HG02642 (cell line): ENCODE measurements at regions not wholly inside any gene's neighbourhood (a gene's known extent, or its start where the extent isn't known, plus 50 kb on each side); places are given as distances from the start of the nearest gene placed in this dataset.

ENCODE experiments used
- ATAC-seq: cut with Tn5 transposase; IDR thresholded peaks from one replicate; pipeline ENCODE4 v1.9.1; 2021; ENCODE audit warnings: mild to moderate bottlenecking; ENCODE audit not compliant: unreplicated experiment, poor library complexity

DNA sequence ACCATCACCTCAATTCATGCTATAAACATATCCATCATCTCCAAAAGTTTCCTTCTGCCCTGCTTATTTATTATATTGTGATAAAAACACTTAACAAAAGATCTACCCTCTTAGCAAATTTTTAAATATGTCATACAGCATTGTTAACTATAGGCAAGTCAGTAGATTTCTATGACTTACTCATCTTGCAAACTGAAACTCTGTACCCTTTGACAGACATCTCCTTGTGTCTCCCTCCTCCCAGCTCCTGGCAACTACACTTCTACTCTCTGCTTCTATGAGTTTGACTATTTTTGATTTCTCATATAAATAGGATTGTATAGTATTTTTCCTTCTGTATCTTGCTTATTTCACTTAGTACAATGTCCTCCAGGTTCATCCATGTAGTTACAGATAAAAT lies 174.8 kb downstream of the TNFSF18 start:
- no peak for ATAC-seq

- ATAC-seq = no peak
Measured at GRCh38 chr1:172882385-172882784, 168.4 kb downstream of the TNFSF18 start.

DNA sequence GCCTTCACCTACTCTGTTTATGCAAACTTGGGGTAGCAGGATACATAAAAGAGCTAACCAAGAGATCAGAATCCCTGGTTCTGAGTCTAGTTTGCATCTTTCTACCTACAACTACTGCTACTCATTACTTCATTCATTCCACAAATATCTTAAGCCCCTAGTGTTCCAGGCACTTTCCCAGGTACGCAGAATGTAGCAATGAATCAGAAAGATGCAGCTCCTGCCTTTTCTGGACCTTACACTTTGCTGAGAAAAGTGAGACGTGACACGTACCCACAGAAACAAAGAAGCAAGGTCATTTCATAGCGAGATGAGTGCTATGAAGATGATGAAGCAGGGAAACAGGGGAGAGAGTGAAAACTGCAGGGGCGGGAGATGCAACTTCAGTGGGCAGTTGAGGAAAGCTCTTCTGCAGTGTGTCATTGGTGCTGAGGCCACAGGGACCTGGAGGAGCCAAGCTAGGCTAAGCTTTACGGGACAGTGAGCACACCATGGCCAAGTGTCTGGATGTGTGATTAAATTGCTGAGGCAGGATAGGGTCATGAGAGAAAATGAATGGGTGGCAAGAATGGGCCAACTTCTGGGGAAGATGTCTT lies 167.9 kb downstream of the TNFSF18 start:
- no peak for ATAC-seq

DNA sequence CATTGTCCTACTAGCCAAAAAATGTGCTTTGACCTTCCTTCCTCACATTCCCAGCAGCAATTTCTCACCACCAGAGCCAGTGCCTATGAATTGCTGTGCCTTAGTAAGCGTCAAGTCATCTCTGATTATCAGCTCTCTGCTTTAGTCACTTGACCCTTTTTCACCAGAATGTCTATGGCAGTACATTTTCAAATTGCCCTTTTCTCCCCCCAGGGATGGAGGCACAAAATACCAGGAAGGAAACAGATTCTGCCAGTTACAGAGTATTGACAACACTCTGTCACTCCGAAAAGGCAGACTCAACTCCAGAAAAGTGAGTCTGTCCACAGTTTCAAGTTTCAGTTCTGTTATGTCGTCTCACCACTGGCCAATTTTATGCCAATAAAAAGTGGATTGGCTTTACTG lies 167.4 kb downstream of the TNFSF18 start:
- no peak for ATAC-seq

GRCh38 chr1:172883844-172884243 lies 166.9 kb downstream of the TNFSF18 start:
- no peak for ATAC-seq

GRCh38 chr1:172885411-172885810 lies 165.3 kb downstream of the TNFSF18 start:
- no peak for ATAC-seq

DNA sequence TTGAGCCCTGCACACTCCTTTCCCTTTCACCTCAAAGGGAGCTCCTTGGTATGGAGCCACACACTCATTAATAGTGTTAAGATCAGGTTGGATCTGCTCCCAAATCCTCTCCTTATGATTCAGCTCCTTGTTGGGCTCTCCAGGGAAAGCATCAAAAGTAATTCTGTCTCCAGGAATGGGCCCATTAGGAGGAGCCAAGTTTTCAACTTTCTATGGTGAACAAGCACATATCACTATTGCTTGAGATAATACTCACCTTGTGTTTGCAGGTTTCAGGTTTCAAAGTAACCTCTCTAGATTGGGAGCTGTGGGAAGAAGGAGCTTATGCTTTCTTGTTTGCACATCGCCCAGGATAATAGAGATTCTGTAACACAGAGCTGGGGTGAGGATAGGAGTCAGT lies 164.8 kb downstream of the TNFSF18 start:
- ATAC-seq = no peak

GRCh38 chr1:172887162-172887561 lies 163.6 kb downstream of the TNFSF18 start:
- ATAC-seq = no peak

DNA sequence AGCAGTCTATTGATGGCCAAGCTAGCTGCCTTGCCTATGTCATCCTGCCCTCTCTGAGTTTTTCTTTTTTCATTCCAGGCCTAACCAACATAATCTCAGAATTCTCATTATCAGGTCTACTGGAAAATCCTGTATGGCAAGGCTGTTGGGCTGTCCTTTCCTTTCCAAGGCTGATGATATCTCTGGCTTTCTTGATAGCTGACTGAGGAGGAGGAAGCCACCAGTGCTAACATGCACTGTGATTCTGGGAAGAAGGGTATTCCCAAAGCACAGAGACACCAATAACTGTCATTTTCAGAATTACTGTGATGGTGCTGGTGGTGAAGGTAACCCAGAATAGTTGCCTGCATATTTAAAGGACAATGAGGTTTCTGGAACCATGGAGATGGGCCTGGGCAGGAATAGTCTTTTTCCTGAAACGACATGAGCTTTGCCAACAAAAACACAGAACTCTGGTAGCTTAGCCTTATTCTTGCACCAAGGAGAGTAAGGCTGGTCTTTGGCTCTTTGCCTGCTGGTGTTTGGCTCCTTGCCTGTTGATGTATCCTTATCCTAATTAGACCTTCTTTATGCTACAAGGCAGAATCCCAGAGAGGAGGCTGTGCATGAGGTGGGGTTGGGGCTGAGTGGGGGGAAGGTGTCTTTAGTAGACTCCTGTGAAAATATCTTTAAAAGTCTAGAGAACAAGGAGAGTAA lies 157.4 kb downstream of the TNFSF18 start:
- ATAC-seq = no peak

DNA sequence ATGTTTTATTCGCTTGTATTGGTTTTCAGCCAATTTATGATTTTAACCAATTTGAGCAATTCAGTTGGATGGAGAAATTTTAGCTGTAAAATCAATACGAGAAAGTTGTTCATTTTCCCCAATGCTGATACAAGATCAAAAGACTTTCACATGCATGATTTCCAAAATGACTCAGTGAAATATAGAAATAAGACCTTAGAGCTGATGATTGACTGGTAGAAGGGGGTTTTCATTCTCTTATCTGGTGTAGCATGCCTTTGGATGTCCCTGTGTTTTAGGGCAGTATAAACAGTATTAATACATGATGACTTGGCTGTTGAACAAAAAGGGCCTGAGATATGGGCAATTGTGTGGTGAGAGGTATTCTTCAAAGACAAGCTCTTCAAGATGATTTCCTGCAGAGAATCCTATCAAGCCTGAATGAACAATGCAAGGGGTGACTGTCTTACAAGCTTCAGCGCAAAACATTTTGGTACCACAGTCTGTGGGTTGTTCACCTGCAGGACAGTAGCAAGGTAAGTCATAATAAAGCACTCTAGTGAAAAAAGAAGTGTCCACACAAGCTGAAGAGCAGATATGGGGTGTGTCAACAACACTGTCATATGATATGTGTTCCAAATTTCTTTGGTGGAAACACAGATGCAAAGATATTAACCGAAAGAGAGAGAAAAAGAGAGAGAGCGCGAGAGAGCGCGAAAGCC lies 156.2 kb downstream of the TNFSF18 start:
- ATAC-seq = peak; percentile 37

GRCh38 chr1:172895050-172895460 lies 155.7 kb downstream of the TNFSF18 start:
- ATAC-seq = peak; percentile 75

DNA sequence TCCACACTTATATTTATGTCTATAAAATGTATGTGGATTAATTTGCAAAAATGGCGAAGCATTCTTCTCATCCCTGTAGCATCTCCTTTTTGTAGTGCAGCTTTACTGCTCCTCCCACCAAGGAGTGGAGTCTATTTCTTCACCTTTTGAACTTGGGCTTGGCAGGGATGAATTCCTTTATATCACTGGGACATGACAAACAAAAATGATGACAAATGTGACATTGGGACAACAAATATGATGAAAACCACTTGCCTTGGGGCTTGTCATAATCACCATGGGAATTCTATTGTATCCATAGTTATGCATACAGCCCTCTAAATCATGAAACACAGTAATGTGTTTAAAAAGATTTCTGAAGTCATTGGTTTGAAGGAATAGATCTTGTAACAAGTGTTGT lies 155.0 kb downstream of the TNFSF18 start:
- no peak for ATAC-seq

GRCh38 chr1:172897738-172898137 lies 153.0 kb downstream of the TNFSF18 start:
- no peak for ATAC-seq

DNA sequence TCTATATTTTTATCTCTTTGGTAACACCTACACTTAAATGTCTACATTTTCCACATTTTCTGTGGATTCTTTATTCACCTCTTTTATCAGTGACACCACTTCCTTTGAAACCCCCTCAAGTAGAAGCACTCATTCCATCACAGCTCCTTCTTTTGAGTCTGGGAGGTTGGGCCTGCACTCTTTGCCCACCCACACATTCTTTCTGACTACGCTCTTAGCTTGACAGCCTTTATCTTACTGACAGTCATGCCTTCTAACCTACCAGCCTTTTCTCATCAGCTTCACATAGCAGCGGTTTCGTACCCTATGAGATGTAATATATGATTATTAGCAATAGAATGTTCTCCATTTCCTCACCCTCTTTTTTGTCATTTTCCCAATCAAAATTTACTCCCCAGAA lies 151.9 kb downstream of the TNFSF18 start:
- ATAC-seq = no peak

DNA sequence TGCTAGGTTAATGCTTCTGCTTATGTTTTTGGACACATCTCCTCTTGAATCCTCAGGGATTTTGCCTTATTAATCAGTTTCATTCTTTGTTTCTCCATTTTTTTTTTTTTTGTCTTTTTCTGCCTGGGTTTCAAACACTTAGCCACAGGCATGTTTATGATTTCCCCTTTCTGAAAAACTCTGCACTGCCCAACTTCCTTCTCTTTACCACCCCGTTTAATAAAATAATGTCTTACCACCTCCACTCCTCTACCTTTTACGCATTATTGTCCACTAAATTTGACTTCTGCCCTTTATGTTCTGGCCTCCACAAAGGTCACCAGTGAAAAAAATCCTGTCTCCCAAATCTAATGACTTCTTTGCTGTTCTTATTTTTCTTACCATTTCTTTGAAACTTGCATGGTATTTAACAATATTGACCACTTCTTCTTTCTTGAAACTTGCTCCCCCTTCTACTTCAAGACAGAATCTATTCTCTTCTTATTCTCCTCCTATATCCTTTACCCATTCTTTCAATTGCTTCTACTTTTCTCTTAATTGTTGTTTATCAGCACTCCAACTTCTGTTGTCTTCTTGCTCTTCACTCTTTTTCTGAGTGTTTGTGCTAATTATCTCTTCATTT lies 150.3 kb downstream of the TNFSF18 start:
- no peak for ATAC-seq

DNA sequence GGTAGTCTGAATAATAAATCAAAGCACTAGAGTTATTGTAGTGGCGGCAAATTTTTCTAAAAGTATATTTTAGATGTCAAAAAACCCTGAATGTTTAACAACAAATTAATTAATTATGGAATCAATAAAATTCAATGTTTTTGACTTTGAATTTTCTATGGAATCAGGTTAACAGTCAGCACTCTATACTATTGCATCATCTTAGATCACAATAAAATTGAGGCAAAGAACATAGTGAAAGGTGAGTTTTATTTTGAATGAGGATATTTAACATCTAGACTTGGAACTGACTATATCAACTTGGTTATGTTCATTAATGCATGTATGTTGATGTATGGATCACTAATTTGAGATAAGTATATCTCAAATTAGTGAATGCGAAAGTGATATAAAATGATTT lies 148.5 kb downstream of the TNFSF18 start:
- no peak for ATAC-seq

DNA sequence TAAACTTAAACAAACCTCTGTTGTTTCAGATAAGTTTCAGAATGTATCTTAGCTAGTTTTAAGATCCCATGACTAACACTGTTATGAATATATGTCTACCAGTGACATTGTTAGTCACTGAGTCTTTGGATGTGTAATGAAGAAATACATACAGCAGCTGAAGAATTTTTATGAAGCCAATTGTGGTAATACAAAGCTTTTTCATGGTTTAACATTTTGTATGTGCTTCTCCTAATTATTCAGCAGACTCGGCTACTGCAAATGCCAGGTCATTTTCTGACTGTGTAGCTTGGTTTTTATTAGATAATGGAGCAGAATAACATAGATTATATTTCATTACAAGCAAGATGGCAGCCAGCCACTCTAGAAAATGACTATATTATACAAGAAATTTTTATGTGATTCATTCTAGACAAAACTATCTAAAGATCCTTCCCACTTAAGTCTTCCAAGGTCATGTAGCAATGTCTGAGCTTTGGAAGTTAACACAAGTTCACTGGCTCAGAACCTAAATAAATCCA lies 147.8 kb downstream of the TNFSF18 start:
- ATAC-seq = no peak

GRCh38 chr1:172903581-172904220 lies 147.0 kb downstream of the TNFSF18 start:
- no peak for ATAC-seq

GRCh38 chr1:172905452-172905851 lies 145.3 kb downstream of the TNFSF18 start:
- no peak for ATAC-seq

DNA sequence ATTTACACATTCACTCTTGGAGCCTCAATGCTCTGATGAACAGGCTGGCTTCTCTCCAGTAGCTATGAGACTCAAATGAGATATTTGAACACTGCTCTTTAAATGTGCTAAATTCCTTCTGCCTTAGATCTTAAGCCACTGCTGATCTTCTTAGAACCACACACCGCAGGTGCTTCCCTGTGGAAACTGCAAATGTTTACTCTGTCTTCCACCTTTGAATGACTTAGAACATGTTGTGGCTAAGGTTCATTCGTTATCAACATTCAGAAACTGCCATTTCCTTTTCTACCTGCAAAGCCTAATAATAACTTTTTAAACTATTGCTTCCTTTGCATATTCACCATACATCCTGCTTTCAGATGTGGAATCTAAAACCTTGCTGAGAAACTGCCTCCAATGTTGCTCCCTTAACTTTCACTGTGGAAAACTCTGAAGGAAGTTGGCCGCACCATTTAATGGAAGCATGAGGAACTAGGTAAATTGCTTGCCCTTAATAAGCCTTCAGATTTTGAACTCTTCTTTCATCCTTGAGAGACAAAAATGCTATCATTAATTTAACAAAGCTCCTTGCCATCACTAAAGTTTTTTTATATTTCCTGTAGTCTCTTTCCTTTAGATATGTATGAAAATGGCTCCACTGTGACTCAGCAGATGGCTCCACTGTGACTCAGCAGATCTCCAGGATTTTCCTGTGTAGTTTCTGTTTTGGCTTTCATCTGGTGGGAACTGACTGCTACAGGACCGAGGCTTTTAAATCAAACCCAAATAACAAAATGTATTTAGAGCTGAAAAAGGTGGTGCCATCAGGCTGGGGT lies 143.8 kb downstream of the TNFSF18 start:
- ATAC-seq = no peak
